OCI-LY3 (cell line): ENCODE measurements at regions not wholly inside any gene's neighbourhood (a gene's known extent, or its start where the extent isn't known, plus 50 kb on each side); places are given as distances from the start of the nearest gene placed in this dataset.

Experiments
- CTCF ChIP-seq: fragments of 200-600, 300-600 bp; sonication (generic); IDR thresholded peaks from 2 replicates; pipeline ENCODE4 v1.5.1; 2014; ENCODE audit warnings: antibody characterized with exemption, low read length, low read depth
- EZH2phosphoT487 ChIP-seq: fragments of 200-600 bp; shearing (Covaris generic); IDR thresholded peaks from 2 replicates; pipeline ENCODE4 v1.6.1; 2018; ENCODE audit warnings: antibody characterized with exemption, mixed run types, low read depth

GRCh38 chr11:70628176-70628854 is 230.0 kb downstream of the CTTN start:
- TF ChIP-seq EZH2phosphoT487 (no peak), CTCF (no peak)
